Stimulated activated CD4-positive, alpha-beta T cell treated with anti-CD3 and anti-CD28 coated beads, Interleukin-12 subunit alpha, Interleukin-12 subunit beta, amount 100 ng/mL, for 24 hours (primary cell): ENCODE measurements at regions not wholly inside any gene's neighbourhood (a gene's known extent, or its start where the extent isn't known, plus 50 kb on each side); places are given as distances from the start of the nearest gene placed in this dataset.

ENCODE experiments used
- DNase-seq, 2 experiments: peaks; one replicate each; pipeline ENCODE4 v3.0.0-alpha.2; 2020; ENCODE audit warnings: low read depth in 2 of 2

DNA sequence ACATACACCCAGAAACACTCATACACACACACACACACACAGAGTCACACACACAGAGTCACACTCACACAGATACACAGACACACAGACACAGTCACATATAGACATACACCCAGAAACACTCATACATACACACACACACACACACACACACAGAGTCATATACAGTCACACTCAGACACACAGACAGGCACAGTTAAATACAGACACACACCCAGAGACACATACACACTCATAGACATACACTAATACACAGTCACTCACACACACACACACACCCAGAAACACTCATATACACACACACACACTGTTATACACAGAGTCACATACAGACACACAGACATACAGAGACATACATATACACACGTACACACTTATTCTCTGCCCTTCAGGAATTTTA, 250.9 kb downstream of the QKI start:
- no peak for DNase-seq

- no peak for DNase-seq
Observed at GRCh38 chr6:163663575-163663974, 249.1 kb downstream of the QKI start.

DNA sequence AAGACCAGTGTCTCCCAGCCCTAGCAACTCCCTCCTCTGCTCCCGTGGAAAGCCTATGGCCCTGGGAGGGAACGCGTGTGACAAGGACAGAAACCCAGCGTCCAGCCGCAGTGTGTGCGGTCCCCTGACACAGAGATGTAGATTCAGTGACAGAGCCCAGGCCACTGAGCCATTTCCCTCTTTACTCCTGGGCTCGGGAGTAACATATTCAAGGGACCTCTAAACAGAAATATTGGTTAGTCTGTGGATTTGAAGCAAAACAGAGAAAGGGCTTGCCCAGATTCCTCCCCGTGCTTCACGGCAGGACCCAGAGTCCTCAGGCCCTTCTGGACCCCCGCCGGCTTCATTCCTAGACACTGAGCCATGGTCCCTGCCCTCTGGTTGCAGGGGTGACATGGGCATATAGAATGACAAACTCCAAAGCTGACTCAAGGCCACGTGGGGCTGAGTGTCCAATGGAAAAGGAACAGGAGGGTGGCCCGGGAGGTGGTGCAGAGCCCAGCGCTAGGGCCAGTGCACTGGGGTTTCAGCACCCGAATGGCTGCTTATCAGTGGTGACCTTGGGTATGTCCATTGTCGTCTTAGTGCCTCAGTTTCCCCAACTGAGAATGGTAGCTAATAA, 248.2 kb downstream of the QKI start:
- DNase-seq, result no peak

DNA sequence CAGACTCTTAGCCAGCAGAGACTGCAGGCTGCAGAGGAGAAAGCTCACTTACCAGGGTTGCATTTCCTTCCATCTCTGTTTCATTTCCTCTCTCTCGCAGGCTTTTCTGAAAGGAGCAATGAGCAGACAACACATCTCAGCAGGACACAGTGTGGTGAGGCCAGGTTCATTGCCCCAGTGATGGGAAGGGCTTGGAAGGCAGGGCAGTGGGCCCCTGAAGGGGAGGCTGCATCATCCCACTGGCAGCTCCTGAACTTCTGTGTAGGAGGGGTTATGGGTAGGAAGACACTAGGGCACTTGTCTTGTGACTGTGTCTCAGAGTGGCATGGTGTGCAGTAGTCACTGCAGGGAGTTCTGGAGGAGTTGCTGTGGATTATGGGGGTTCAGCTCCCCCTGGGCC, 246.8 kb downstream of the QKI start:
- DNase-seq, result no peak

DNA sequence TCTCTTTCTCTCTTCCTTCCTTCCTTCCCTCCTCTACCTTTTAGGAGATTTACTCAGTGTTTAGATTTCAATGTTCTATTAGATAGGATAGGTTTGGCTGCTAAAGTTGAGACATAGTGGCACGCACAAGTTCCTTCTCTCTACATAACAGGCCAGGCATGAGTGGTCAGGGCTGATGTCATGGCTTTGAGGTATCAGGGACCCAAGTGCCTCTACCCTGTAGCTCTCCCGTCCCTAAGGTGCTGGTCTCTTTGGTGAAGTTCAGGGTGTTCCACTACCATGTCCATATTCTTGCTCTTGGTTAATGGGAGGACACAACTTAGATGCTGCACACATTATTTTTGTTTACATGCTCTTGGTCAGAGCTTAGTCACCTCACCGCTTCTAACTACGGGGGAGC, 245.3 kb downstream of the QKI start:
- DNase-seq, result no peak

- no peak for DNase-seq
Observed at GRCh38 chr6:163655217-163656121, 241.0 kb downstream of the QKI start.

DNA sequence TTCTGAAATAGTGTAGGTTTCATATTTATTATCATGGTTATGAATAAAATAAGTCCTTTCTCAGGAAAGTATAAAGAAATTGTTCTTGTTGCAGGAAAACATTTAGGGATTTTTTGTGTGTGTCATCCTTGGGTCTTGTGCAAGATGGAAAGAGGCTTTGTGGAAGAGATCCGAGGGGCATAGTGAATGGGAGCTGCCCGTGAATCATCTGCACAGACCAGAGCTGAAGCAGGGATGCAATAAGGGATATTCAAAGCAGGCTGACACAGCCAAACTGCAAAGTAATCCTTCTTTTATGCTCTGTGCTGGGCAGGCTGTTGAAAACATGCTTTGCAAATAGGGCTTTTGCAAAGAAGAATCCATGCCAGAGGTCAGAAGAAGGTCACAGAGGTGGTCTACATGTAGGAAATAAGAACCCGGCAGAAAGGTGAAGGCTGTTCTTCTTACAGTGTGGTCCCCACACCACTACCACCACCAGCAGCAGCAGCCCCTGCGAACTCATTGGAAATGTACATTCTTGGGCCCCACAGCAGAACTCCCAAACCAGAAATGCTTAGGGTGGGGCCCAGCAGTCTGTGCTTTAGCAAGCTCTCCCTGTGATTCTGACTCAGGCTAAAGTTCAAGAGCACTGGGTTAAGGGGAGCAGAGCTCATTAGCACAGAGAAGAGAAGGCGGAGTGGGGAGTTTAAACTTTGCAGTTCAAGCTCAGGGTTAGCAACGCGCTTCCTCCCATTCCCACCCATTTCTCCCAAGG, 237.6 kb downstream of the QKI start:
- DNase-seq, result no peak

DNA sequence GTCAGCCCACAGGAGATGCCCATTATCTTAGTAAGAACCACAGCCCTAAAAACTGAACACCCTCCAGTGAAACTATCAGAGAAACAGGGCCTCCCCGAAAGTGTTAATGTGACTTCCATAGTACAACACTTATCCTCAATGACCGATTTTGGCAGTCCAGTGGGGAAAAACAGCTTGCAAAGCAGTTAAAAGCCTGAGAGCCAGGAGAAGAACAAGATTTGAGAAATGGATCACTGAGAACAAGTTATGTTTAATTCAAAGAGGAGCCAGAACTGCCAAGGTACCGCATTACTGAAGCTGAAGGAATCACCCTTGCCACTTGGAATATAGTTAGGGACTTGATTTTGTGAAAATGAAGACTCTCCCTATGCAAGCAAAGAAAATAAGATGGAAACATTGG, 236.9 kb downstream of the QKI start:
- DNase-seq, result no peak

- DNase-seq, result no peak
Observed at GRCh38 chr6:163648868-163649267, 234.3 kb downstream of the QKI start.

DNA sequence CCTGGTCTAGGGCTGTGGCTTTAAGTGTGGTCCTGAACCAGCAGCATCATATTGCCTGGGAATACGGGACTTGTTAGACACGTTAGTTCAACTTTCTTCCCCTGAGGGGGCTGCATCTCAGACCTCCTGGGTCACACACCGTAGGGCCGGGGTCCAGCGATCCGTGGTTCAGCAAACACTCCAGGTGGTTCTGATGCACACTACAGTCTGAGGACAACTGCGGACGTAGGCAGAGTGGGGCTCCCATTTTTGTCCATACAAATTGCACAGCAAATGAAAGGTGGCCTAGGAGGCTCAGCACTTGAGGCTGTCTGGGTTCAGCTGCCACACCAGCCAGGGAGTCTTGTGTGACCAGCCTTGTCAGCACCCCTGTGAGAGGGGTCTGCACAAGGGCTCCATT, 233.1 kb downstream of the QKI start:
- DNase-seq, result no peak

- no peak for DNase-seq
Observed at GRCh38 chr6:163646866-163647265, 232.3 kb downstream of the QKI start.

GRCh38 chr6:163646133-163646532, 231.6 kb downstream of the QKI start:
- DNase-seq, result no peak

DNA sequence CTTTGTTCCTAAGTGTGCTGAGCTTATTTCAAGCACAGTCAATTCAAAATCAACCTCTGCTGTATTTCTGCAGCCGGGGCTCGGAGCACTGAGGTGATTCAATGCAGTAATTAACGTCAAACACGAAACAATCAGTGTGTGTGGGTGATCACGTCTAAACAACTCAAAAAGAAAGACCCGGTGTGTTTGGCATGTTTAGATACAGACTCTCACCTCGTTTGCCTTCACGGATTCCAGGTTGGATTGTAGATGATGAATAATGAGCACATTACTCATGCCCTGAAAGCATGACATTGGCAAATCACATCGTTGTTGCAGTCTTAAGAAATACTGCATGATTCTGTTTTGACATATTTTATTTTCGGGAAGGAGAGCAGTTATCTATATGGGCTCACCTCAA, 231.0 kb downstream of the QKI start:
- no peak for DNase-seq

DNA sequence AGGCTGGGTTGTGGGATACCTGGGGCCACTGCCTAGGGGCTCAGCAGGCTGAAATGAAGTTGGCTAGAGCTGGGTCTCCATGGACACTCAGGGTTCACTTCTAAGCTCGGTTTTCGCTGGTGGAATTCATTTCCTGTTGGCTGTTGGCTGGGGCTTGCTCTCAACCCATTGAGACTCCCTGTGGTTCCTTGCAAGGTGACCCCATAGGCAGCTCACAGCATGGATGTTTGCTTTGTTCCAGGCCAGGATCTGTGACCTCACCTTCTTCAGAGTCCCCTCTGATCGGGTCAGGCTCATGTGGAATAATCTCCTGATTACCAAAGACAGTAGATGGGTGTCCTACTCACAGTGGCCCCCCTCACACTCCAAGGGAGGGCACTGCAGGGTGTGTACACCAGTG, 229.3 kb downstream of the QKI start:
- DNase-seq, result no peak

DNA sequence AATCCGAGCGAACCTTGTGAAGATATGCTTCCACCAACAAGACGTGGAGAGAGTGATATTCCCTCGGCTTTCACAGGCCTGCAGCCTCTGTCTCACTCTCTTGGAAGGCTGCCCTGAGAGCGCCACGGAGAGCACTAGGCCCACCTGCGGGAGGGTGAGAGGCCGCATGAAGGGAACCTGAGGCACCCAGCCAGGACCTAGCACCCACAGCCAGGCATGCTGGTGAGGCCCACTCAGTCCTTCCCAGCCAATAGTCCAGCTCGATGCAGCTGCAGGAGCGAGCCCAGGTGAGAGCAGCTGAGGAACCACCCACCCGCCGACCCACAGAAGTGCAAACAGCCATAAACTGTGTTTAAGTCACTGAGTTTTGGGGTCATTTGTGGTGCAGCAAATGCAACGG, 227.2 kb downstream of the QKI start:
- DNase-seq, result no peak

GRCh38 chr6:163640641-163641040, 226.1 kb downstream of the QKI start:
- DNase-seq, result no peak

DNA sequence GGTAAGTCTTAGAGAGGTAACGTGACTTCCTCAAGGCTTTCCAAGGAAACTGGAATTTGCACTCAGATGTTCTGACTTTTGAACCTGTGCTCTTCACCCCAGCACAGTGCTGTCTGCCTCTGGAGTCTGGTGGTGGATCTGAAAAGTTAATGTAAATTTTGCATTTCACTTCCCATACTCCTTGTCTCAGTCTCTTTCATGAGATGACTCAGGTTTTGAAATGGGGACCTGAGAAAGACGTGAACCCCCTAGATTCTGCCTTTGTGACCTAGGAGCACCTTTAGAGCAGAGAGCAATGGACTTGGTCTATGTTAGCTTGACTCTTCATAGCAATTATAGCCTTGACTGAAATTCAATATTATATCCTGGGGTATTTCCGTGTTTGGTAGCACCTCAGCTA, 223.0 kb downstream of the QKI start:
- no peak for DNase-seq

DNA sequence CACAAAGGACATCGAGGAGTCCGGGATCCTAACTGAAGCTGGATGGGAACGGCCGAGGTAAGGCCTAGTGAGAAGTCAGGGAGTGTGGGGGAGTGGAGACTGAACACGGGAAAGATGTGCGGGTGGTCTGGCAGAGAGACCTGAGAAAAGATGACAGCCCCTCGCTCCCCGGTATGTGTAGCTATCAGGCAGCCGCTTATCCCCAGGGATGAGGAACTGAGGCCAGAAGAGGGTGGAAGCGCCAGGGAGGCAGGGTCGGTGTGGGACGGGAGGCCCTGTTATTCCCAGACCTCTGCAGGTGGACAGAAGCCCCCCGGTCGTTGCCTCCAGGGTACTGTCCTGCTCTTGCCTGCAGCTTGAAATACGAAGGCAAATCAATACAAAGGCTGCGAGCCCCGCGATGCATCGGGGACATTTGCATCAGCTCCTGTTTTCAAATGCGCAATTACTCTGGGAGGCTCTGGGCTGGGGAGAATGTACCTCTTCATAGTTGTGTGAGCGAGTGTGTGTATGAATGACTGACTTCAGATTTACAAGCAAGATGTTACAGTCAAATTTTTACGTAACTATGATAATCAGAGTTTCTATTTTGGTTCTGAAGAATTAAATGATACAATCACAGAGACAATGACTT, 221.3 kb downstream of the QKI start:
- DNase-seq, result no peak

DNA sequence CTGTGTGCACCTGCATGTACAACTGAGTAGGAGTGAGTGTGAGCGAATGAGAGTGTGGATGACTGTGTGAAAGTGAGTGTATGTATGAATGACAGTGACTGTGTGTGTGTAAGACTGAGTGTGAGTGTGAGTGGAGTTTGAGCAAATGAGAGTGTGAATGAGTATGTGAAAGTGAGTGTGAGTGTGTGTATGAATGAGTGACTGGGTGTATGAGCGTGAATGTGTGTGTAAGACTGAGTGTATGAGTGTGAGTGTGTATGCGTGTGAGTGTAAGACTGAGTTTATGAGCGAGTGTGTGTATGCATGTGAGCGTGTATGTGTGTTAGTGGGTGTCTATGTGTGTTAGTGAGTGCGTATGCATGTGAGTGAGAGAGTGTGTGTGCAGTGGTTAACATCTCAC, 220.8 kb downstream of the QKI start:
- DNase-seq, result no peak

GRCh38 chr6:163634211-163635171, 220.0 kb downstream of the QKI start:
- no peak for DNase-seq

GRCh38 chr6:163630991-163631390, 216.5 kb downstream of the QKI start:
- DNase-seq, result no peak
